ENCODE measurements at regions not wholly inside any gene's neighbourhood (a gene's known extent, or its start where the extent isn't known, plus 50 kb on each side); places are given as distances from the start of the nearest gene placed in this dataset.

DNA sequence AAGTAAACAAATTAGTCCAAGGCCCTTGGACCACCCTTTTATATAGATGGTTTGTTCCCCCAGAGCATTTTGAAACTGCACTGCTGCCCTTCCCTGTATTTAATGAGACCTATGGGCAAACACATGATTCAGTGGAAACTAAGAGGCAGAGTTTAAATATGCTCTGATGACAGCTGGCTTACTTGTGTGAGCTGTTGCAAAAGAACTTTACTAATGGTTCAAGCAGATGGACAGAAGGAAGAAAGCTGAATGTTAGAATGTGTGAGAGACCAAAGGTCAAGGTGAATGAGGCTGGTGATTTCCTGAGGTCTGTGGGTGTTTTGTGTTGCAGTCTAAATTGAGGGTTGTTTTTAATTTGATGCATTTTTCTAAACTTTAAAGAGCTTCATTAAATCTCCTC is 123.0 kb upstream of the CEP162 start:
- TF ChIP-seq, protein P1, sequence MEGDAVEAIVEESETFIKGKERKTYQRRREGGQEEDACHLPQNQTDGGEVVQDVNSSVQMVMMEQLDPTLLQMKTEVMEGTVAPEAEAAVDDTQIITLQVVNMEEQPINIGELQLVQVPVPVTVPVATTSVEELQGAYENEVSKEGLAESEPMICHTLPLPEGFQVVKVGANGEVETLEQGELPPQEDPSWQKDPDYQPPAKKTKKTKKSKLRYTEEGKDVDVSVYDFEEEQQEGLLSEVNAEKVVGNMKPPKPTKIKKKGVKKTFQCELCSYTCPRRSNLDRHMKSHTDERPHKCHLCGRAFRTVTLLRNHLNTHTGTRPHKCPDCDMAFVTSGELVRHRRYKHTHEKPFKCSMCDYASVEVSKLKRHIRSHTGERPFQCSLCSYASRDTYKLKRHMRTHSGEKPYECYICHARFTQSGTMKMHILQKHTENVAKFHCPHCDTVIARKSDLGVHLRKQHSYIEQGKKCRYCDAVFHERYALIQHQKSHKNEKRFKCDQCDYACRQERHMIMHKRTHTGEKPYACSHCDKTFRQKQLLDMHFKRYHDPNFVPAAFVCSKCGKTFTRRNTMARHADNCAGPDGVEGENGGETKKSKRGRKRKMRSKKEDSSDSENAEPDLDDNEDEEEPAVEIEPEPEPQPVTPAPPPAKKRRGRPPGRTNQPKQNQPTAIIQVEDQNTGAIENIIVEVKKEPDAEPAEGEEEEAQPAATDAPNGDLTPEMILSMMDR (conservative IDR thresholded peaks at IDR 0.05; ENCODE audit: low read length) = no peak
- TF ChIP-seq EZH2phosphoT487 (IDR thresholded peaks at IDR 0.05; ENCODE audit: borderline replicate concordance) = no peak
